HK-2 (cell line): ENCODE measurements at regions not wholly inside any gene's neighbourhood (a gene's known extent, or its start where the extent isn't known, plus 50 kb on each side); places are given as distances from the start of the nearest gene placed in this dataset.
"Not testable (repeated sequence)": the region's sequence is repeated elsewhere in the genome, so short reads cannot be mapped to it uniquely, and the experiment has no call there.

ENCODE experiments used
- DNase-seq: peaks from one replicate; pipeline ENCODE4 v3.0.0-alpha.2; 2018; ENCODE audit not compliant: unreplicated experiment

DNA sequence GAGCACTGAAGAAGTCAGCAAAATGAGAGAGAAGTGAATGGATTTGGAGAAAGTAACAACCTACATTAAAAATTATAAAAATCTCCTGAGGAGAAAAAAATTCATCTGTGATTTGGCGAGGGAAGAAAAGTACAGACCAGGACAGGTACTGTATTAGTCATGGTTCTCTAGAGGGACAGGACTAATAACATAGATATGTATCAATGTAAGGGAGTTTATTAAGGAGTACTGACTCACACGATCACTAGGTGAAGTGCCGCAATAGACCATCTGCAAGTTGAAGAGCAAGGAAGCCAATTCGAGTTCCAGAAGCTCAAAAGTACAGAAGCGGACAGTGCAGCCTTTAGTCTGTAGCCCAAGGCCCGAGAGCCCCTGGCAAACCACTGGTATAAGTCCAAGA is 1004.4 kb upstream of the ALCAM start:
- DNase-seq: no peak

GRCh38 chr3:104367000-104367399 is 999.7 kb upstream of the ALCAM start:
- no peak for DNase-seq

GRCh38 chr3:104368760-104369159 is 997.9 kb upstream of the ALCAM start:
- no peak for DNase-seq

- DNase-seq: no peak
Observed at GRCh38 chr3:104385421-104385820, 981.3 kb upstream of the ALCAM start.

DNA sequence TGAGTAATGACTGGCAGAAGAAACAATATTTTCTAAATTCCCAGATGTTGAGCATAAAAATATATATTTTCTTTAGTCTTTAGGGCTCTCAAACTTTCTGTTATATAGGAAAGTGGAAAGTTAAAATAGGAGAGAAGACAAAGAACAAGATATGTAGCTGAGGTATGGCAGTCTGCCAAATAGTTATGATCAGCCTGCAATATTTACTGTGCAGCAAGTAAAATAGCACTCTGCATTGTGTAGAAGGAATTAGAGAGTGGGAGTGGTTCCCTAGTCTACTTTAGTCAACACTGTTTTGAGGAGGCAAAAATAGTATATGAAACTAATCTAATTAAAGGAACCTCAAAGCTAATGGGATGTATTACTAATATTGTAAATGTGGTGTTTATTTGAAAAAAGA is 978.1 kb upstream of the ALCAM start:
- no peak for DNase-seq

- no peak for DNase-seq
Observed at GRCh38 chr3:104392327-104392726, 974.4 kb upstream of the ALCAM start.

- DNase-seq: no peak
Observed at GRCh38 chr3:104396974-104397669, 969.6 kb upstream of the ALCAM start.

GRCh38 chr3:104397713-104398112 is 969.0 kb upstream of the ALCAM start:
- no peak for DNase-seq

- DNase-seq: no peak
Observed at GRCh38 chr3:104402902-104403301, 963.8 kb upstream of the ALCAM start.

- no peak for DNase-seq
Observed at GRCh38 chr3:104411757-104412156, 955.0 kb upstream of the ALCAM start.

- DNase-seq: no peak
Observed at GRCh38 chr3:104412608-104413580, 953.8 kb upstream of the ALCAM start.

DNA sequence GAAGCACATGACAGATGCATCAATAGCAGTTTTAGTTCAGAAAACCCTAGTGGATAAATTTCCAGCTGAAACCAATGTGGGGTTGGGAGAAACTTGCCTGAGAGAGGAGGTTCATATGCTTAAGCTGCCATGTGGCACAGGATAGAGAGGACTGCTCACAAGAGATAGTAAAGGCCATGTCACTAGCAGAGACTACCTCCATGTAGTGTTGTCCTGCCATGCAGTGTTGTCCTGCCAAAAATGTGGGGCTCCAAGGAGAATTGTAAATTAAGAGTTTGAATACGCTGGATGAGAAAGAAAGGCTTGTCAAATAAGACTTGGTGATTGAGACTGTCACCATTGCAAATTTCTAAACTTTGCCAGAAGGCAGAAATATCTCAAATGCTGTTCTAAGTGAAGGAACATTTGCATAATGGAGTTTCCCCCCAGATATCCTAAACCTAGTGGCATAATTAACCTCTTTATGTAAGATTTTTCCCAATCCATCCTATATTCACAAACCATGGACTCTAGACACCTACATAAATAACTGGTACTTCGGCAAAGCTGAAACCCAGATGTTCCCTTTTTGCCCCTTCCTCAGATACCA is 938.3 kb upstream of the ALCAM start:
- DNase-seq: no peak

GRCh38 chr3:104429727-104430126 is 937.0 kb upstream of the ALCAM start:
- no peak for DNase-seq

DNA sequence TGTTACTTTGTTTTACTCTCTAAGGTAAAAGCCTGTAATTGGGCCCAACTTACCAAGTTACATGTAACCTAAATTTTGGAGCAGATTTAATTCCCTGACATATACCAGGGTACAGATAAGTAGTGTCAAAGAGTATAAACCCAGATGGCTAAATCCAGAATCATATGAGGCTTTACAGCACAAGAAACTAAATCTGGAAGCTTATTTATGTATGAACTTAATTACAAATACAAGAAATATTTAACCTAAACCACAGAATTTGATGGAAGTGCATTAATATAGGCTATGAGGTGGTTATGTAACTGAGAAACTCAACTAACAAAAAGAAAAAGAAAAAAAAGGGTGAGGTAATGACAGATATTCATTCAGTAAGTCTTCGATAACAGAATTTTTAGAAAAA is 930.2 kb upstream of the ALCAM start:
- no peak for DNase-seq

GRCh38 chr3:104437131-104437750 is 929.5 kb upstream of the ALCAM start:
- DNase-seq: no peak

DNA sequence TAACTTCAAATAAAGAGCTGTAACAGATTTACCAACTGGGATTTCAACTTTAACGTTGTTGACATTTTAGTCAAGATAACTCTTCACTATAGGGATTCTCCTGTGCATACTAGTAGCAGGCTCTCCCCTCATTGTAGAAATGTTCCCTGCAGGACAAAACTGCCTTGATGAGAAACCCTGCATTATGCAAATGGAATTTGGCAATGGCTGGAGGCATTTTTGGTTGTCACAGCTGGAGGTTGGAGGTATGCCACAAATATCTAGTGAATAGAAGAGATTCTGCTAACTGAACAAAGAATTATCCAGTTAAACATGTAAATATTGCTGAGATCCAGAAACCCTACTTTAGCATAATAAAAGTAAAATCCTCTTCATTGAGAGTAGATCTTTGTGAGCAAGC is 928.8 kb upstream of the ALCAM start:
- no peak for DNase-seq

DNA sequence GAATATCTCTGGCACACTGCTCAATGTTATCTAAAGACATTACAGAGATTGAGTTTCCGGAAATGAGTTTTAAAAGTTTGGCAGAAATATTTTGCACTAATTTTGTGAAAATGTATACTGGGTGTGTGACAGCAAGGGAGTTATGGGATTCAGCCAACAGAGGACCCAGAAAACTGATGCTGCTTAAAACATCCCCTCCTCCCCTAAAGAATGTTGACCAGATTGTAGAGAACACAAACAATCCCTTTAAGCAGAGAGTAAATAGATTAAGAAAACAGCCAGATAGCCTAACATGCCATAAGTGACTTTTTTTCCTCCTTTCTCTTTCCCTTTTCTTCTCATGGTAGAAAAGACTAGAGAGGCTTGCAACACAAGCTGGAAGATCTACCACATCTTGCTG is 928.0 kb upstream of the ALCAM start:
- DNase-seq: no peak

- DNase-seq: not testable (repeated sequence)
Observed at GRCh38 chr3:104445252-104445919, 921.3 kb upstream of the ALCAM start.

DNA sequence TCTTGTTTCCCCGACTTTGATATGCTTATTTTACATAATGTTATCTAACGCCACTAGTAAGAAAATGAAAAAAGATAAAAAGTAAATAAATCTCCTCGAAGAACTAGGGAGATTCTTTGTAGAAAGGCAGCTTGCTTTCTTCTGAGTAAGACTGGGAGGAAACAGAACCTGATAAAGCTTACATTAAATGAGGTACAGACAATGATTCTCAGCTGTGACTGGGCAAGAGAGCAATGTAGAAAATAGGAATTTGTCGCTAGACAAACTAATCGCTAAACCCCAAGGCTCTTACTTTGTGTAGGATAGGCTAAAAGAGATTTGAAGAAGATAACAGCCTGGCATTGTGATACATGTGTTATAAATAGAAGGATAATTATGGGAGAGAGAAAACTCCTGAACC is 919.0 kb upstream of the ALCAM start:
- no peak for DNase-seq

- no peak for DNase-seq
Observed at GRCh38 chr3:104452697-104453096, 914.0 kb upstream of the ALCAM start.

DNA sequence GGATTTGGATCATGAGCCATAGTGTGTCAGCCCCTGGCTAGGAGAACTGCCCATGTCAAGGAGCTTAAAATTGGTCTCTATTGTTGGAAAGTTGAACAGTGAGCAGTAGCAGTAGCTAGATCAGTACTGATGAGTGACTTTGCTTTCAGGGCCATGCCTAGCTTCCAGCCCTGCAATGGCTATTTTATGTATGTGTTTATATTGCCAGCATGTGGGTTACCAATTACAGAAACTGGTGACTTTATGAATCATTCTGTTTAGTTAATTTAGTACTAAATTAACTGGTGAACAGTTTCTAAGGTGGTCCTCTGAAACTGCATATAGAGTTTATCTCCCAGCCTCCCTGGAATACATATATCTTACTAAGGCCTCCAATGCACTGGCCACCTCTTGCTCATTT is 908.1 kb upstream of the ALCAM start:
- DNase-seq: no peak
